GM19023 (cell line): ENCODE measurements at regions not wholly inside any gene's neighbourhood (a gene's known extent, or its start where the extent isn't known, plus 50 kb on each side); places are given as distances from the start of the nearest gene placed in this dataset.

Source experiments
- ATAC-seq: cut with Tn5 transposase; IDR thresholded peaks from one replicate; pipeline ENCODE4 v1.9.1; 2021; ENCODE audit warnings: mild to moderate bottlenecking, moderate library complexity; ENCODE audit not compliant: unreplicated experiment

DNA sequence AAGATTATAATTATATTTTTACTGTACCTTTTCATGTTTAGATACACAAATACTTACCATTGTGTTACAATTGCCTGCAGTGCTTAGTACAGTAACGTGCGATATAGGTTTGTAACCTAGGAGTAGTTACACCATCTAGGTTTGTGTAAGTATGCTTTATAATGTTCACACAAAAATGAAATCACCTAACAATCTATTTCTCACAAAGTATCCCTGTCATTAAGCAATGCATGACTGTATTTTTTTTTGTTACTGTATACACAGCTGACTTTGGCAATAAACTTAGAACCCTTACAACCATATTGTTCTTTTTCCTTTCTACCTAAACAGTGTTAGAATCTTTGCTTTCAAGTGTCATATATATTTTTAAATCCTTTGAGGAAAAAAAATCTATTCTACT is 303.0 kb upstream of the E2F7 start:
- no peak for ATAC-seq

DNA sequence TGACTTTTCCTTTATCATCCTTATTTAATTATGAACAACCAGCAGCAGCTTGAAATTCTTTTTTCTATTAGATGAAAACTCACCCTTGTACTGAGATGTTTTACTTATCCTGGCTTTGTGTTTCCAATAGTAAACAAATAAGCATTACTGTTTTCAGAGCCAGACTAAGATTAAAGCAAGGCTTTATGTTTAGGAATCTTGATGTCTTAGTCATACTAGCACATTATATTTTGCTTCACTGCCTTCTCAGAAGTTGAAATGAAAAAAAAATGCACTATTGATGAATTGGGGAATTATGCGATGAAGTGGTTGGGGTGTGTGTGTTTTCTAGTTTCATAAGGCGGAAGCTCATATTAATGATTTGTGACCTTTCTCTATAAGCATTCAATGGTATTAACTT is 301.2 kb upstream of the E2F7 start:
- no peak for ATAC-seq

DNA sequence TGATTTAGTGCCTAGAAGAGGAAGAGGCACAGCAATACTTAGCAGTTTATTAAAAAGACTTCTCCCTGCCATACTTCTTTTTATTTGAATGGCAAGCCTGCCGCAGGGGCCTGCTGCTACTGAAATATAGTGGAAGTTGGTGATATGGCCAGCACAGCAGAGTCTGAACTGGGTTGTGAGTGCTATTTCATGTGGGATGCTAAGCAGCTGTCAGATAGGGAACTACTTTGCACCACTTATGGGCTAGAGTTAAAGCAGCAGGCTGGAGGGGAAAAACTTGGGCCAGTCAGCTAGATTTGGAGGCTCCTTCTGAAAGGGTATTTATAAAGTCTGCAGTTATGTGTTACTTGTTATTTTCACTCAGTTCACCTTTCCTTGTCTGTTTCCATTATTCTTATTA is 299.0 kb upstream of the E2F7 start:
- no peak for ATAC-seq

DNA sequence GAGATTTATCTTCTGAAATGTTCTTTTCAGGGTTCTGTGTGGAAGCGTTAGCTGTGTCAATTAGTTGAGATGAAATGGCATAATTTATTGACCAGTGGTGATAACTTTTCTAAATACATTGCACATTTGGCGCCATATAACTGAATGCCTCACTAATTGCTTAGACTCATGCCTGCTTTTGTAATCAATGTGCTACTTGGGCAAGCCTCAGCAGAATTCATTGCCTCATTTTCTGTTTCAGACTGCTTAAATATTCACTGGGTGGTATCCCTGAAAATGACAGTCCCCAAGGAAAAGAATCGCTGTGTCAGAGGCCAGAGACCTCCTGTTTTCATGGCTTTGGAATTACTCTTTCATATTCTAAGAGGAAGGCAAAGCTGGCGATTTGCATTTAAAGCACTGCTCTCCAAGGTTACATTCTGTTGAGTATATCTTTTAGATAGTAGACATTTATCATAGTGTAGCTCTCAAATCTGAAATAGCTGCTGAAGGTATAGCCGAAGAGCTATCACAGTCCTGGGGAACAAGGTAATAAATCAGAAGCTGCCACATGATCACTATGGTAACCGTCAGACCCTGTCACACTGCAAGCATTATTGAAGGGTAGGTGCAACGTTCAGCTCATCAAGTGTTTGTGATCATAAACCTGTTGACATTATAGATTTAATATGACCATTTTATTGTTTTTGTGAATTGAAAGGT is 297.3 kb upstream of the E2F7 start:
- ATAC-seq: no peak

DNA sequence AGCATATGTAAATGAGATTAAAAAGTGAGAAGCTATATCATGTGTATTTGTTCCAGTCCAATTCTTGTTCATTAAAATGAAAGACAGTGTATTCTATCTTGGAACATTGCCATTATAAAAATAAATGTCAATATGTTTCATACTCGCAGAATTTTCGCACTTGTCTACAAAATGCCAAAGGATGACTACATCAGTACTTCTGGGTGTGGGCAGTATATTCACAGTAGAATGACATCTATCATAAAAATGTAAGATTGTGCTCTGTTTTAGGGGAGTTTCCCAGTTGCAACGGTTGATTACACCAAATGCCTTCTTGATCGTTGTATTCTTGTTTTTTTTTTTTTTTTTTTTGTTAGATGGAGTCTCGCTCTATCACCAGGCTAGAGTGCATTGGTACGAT is 292.3 kb upstream of the E2F7 start:
- no peak for ATAC-seq

DNA sequence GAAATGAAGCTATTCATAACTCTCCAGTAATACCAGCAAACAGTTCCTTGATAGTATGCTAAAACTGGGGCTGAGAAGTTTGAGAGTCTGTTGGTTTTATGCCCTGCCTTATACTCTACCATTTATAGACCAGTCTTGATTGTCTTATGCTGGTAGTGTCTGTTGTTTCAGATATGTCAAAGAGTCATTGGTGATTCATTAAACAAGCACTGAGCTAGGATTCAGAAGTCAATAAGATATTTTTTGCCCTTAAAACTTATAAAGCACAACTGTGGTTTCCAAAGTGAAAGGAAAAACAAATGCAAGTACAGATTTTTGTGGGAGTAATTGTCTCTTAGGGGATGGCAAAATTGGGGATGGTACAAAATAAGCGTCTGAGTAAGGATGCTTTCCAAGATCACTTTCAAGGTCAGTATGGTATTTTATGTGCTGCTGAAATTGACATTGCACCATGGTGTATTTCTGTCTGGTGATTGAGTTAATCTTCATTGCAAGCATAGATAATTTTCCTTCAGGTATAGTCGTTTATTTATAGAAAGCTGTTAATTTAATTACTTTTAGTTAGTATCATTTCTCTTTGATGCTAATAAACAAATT is 289.5 kb upstream of the E2F7 start:
- ATAC-seq: no peak

DNA sequence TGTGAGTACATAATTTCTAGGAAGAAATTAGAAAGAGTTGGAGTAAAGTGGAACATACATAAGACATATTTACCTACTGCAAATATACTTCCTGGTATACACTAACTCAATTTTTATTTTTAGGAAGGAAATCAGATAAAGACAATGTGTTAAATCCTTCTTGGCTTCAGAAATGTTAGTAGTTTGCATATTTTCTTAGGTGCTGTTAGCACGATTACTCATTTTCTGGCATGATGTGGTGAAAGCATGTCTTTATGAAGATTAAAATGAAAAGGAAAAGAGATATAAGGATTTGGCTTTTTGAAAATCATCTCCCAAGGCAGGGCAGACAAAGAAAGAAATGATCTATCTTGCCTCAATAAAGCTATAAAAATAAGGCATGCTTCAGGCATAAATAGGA is 287.6 kb upstream of the E2F7 start:
- no peak for ATAC-seq

DNA sequence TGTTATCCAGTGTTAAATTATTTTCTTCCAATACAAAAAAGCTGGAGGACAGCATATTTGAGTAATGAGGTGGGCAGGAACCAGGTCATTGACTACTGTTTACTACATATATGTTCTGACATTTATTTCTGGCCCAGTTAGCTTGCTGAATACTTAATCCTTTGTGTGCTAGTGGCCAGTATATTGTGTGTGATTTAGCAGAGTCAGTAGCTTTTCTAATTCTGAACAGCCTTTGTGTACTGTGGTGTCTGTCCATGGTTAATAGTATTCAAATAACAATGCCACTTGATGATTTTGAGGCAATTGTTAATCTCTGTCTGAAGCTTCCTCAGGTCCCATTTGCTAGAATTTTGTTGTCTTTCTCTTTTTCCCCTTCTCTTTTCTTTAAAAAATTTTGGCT is 286.5 kb upstream of the E2F7 start:
- ATAC-seq: no peak

DNA sequence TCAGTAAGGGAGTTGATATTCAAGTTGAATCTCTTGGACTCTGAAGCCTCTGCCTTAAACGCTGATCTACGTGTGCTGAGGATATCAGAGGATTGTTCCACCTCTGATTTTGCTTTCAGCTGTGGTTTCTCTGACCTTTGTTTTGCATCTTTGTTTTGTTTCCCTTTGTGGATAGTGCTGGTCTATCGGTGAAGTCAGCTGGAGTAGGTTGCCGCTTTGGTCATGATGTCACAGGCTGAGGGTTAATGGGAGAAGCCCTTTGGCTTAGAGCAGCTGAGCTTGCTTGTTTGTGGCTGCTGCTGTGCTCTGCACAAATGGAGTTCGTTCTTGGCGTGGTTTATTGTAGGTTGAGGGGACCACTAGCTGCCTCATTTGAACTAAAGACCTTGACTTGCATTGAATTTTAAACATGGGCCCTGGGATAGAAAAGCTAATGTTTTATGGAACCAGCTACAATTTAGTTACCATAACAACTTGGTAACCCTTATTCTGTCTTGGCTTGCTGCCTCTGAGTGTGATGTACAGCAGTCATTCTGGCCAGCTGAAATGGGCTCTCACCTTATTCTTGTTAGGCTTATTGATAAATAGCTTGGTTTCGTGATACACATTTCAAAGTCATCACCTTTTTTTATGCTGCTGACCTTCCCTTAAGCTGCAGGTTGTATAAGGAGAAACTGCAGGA is 284.5 kb upstream of the E2F7 start:
- ATAC-seq: no peak

DNA sequence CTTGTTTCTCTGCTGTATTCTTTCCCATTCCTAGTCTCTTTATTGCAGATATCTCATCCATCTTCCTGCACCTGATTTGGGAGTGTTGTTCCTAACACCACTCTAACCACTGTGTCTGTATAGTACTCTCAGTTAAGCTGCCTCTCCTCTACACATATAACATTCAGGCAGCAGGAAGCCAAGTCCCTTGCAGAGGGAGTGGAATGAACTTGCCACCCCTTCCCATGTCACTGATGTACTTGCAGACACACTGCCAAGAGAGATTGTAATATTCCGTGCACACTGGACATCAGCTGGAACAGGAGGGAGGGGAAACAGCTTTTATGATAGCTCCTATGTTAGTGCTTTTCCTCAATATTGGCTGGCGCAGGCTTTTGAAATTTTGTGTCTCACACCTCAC is 281.6 kb upstream of the E2F7 start:
- ATAC-seq: no peak

DNA sequence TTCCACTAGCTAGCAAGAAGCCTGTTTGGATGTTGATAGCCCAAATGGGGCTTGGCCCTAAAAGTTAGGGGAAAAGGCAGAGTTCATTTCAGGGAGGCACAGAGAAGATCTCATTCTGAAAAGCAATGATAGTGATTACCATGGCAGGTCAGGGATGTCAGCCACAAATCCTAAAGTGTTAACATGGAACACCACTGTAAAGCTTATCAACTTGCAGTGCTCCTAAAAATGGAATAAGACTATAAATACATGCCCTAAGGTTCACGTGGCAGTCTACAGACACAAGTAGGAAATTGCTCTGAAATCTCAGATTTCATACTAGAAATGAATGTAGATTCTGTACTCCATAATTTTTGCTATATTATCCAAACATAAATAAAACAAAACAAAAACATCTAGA is 280.0 kb upstream of the E2F7 start:
- no peak for ATAC-seq

DNA sequence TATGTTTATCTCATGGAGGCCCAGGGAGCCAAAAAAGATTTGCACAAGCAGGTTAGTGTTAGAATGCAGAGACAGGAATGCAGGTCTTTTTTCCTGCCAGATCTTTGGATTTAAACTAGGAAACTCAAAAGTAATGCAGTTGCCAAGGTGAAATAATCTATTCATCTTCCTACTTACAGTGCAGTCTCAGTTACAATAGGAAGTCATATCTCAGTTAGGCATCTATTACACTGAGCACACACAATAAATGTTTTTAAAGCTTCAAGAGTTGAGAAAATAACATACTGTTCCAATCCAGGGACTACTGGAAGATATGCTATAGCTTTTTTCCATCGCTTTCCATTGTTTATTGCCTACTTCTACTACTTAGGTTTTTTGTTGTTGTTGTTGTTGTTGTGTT is 279.3 kb upstream of the E2F7 start:
- ATAC-seq: no peak

DNA sequence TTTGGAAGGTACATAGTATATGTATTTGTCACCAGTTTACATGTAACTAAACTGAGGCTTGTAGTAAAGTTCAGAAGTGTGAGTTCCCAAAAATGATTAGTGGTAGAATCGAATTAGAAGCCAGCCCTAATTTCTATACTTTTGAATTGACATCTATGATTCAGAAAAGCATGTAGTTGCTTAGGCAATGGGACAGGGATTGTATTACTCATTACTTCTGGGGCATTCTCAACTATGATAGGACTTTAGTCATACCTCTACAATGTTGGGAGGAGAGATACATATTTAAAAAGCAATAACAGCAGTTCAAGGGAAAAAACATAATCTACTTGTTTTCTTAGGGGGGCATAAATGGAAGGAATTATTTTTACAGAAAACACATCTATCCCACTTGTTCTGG is 277.9 kb upstream of the E2F7 start:
- ATAC-seq: no peak

DNA sequence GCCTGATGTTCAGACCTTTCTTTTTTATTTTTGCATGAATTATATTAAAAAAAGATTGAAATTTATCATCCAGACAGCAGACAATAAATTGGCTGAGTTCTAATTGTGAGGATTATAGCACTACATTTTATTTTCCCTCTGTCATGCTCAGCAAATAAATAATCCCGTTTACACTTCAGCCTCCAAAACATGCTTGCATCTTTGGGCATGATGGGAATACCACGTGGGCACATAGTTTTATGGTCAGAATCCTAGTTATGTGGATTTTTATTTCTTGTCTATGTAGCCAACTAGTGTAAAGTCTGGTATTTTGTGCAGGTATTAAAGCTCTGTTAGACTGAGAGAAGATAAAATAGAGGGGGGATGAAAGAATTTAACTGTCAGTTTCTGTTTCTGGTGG is 276.9 kb upstream of the E2F7 start:
- ATAC-seq: no peak

DNA sequence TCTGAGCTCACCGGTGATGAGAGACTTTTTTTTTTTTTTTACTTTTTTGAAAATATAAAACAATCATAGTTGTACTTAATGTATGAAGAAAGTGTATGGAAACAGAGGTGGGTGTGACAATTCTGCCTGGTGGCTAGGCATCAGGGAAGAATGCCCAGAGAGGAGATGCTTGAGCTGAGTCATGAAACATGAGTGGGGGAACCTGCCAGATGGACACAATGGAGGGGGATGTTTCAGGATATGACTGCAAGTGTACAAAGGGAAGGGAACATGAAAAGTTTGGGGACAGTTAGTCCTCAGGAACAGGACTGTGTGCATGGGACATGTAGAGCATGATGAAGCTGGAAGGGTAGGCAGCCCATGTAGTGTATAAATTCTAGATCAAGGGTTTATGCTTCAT is 274.2 kb upstream of the E2F7 start:
- ATAC-seq: no peak

DNA sequence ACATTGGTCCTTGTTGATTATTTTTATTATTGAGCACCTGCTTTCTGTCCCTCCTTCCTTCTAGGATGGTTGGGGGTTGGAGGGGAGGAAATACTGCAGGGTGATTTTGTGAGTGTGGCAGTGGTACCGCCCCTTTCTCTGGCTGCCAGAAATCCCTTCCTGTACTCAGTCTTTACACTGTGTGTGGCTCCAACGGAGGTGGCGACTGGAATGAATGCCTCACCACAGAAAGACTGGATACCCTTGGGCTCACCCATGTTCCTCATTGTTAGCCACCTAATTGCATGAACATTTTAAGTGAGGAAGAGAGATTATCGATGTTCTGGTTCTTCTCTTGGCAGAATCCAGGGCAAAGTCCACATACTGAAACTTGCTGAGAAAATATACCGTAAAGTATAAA is 272.0 kb upstream of the E2F7 start:
- no peak for ATAC-seq

DNA sequence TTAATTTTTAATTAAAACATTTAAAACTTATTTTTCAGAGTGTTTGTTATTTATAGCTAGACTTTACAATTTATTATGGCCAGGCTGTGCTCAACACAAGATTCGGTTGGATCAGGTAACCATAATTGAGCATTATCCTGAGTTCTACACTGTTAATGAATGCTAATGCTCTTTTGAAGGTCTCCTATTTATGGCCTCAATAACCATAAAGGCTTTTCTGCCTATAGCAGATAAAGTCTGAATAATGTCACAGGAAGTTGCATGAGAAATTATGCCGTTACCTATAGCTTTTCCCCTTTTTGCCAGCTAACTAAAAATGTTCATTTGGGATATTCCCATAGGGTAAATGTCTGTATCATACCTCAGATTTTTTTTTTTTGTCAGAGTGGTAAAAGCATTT is 269.4 kb upstream of the E2F7 start:
- no peak for ATAC-seq

DNA sequence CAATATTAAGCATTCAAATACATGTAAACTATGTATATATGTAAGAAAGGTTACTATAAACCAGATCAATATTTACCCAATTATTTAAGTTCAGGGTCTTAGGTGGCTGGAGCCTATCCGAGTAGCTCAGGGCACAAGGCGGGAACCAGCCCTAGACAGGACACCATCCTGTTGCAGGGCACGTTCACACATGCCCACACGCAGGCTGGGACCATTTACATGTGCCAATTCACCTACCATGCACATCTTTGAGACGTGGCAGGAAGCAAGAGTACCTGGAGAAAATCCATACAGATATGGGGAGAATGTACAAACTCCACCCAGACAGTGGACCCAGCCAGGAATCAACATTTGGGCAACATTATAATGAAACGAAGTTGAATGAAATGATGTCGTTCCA is 263.0 kb upstream of the E2F7 start:
- no peak for ATAC-seq

DNA sequence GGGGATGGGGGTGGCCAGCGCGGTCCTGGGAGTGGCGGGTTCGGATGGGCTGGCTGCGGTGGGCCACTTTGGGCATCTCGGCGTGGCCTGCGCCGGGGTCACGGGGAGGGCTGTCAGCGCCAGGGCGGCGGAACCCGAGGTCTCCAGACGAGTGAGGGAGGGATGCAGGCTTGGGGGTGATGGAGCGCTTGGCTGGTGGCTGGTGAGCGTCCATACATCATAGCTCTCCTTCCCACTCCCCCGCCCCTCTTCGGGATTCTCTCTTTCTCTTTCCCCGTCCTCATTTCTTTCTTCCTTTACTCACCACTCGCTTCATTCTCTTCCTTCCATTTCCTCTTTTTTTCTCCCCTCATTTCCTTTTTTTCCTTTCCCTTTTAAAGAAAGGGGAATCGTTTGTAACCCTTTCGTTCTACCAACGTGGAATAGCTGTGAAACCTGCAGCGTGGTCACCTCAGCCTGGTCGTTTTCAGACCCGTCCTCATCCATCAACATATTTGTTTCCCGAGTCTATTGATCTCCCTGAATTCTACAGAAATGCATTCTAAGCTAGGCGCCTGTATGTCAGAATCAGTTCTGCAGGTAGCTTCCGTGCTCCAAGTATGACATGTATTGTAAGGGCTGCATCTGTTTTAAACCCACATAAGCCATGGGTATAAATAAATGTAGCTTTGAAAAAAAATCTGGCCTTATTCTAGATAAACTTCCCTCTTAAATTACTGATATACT is 260.3 kb upstream of the E2F7 start:
- ATAC-seq: no peak

DNA sequence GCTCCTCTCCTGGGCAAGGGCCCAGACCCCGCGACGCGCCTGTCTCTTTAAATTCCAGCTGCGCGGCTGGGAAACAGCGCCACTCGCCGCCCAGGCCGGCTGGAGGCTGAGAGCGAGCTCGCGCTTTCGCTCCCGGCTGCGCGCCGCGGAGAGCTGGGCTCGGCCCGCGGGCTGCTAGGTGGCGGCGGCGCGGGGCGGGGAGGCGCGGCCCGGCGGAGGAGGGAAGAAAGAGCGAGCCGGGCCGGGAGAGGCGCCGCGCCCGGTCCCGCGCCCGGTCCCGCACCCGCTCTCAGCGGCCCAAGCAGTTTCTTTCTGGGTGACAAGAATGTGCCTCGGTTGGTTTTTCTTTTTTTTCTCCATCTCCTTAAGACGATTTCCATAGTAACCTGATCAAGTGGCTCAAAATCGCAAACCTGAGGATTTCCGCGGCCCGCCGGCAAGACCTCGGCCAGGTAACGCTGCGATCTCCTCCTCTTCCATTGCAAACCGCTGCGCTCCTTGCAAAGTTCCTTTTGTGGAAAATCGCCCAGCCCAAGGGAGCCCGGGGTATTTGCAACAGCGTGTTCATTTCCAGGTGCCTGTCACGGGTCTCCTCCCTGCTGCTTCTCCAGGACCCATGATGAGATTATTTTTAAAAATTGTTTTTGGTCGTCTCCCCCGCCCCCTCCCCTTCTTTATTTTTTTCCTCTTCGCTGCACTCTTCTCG is 259.5 kb upstream of the E2F7 start:
- ATAC-seq: peak; percentile 95

DNA sequence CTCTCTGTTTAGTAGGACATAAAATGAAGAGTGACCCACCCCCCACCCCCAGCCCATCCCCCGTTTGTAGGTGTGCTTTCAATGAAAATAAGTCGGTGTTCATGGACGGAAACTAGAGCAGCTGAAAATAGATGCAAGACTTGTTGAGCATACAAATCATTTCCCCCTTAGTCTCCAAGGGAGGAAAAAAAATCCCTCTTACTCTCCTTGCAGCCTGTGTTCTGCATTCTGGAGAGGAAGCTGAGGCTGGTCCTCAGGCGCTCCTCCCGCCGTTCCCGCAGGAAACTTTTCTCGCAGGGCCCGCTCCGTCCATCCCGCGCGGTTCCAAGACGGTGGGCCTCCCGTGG is 259.0 kb upstream of the E2F7 start:
- no peak for ATAC-seq
